ENCODE measurements at regions not wholly inside any gene's neighbourhood (a gene's known extent, or its start where the extent isn't known, plus 50 kb on each side); places are given as distances from the start of the nearest gene placed in this dataset.

GRCh38 chr1:29835406-29835805 lies 599.1 kb downstream of the PTPRU start:
- Mint-ChIP-seq H3K9me3 (no peaks in the 10 kb centered on the region), H3K27me3 (ENCODE audit: low read depth) (peaks cover 7% of the 10 kb centered on the region), H3K36me3 (ENCODE audit: insufficient read depth) (no peaks in the 10 kb centered on the region), H3K4me3 (no peak overlapping the region), H3K4me1 (ENCODE audit: low read depth) (no peaks in the 10 kb centered on the region)
- no peak for DNase-seq
- ATAC-seq: no peak

- ATAC-seq (no peak), DNase-seq (no peak)
- H3K9me3 Mint-ChIP-seq: no peaks in the 10 kb centered on the region
- H3K36me3 Mint-ChIP-seq (ENCODE audit: insufficient read depth): no peaks in the 10 kb centered on the region
- peaks cover 8% of the 10 kb centered on the region for H3K27me3 Mint-ChIP-seq (ENCODE audit: low read depth)
- no peaks in the 10 kb centered on the region for H3K4me1 Mint-ChIP-seq (ENCODE audit: low read depth)
- H3K4me3 Mint-ChIP-seq: no peak overlapping the region
These were observed 597.3 kb downstream of the PTPRU start for GRCh38 chr1:29833581-29833980.

- no peaks in the 10 kb centered on the region for H3K9me3 Mint-ChIP-seq
- H3K4me1 Mint-ChIP-seq (ENCODE audit: low read depth): no peaks in the 10 kb centered on the region
- ATAC-seq: no peak
- H3K27me3 Mint-ChIP-seq (ENCODE audit: low read depth): peaks cover 6% of the 10 kb centered on the region
- H3K36me3 Mint-ChIP-seq (ENCODE audit: insufficient read depth): no peaks in the 10 kb centered on the region
- no peak overlapping the region for H3K4me3 Mint-ChIP-seq
- no peak for DNase-seq
These were observed 596.6 kb downstream of the PTPRU start for GRCh38 chr1:29832936-29833335.

GRCh38 chr1:29832471-29832870 lies 596.1 kb downstream of the PTPRU start:
- Mint-ChIP-seq H3K27me3 (ENCODE audit: low read depth) (peaks cover 6% of the 10 kb centered on the region), H3K4me1 (ENCODE audit: low read depth) (no peaks in the 10 kb centered on the region), H3K9me3 (no peaks in the 10 kb centered on the region), H3K36me3 (ENCODE audit: insufficient read depth) (no peaks in the 10 kb centered on the region), H3K4me3 (no peak overlapping the region)
- no peak for ATAC-seq
- no peak for DNase-seq

GRCh38 chr1:29831500-29832117 lies 595.3 kb downstream of the PTPRU start:
- Mint-ChIP-seq H3K9me3 (no peaks in the 10 kb centered on the region), H3K36me3 (ENCODE audit: insufficient read depth) (no peaks in the 10 kb centered on the region), H3K4me1 (ENCODE audit: low read depth) (no peaks in the 10 kb centered on the region), H3K4me3 (no peak overlapping the region), H3K27me3 (ENCODE audit: low read depth) (peaks cover 9% of the 10 kb centered on the region)
- DNase-seq (no peak), ATAC-seq (no peak)

GRCh38 chr1:29830916-29831315 lies 594.6 kb downstream of the PTPRU start:
- no peaks in the 10 kb centered on the region for H3K36me3 Mint-ChIP-seq (ENCODE audit: insufficient read depth)
- ATAC-seq (no peak), DNase-seq (no peak)

GRCh38 chr1:29830383-29830782 lies 594.1 kb downstream of the PTPRU start:
- DNase-seq (no peak), ATAC-seq (no peak)
- peaks cover 9% of the 10 kb centered on the region for H3K27me3 Mint-ChIP-seq (ENCODE audit: low read depth)
- H3K36me3 Mint-ChIP-seq (ENCODE audit: insufficient read depth): no peaks in the 10 kb centered on the region
- H3K4me3 Mint-ChIP-seq: no peak overlapping the region
- no peaks in the 10 kb centered on the region for H3K9me3 Mint-ChIP-seq
- no peaks in the 10 kb centered on the region for H3K4me1 Mint-ChIP-seq (ENCODE audit: low read depth)

More at GRCh38 chr1:29830916-29831315, 594.6 kb downstream of the PTPRU start:
- H3K9me3 Mint-ChIP-seq: no peaks in the 10 kb centered on the region
- H3K4me1 Mint-ChIP-seq (ENCODE audit: low read depth): no peaks in the 10 kb centered on the region
- peaks cover 9% of the 10 kb centered on the region for H3K27me3 Mint-ChIP-seq (ENCODE audit: low read depth)
- H3K4me3 Mint-ChIP-seq: no peak overlapping the region

- no peak for ATAC-seq
- H3K36me3 Mint-ChIP-seq (ENCODE audit: insufficient read depth): no peaks in the 10 kb centered on the region
These were observed 593.4 kb downstream of the PTPRU start for GRCh38 chr1:29829448-29830344.

GRCh38 chr1:29828526-29829447 lies 592.5 kb downstream of the PTPRU start:
- Mint-ChIP-seq H3K27me3 (ENCODE audit: low read depth) (peaks cover 9% of the 10 kb centered on the region), H3K4me3 (no peak overlapping the region), H3K4me1 (ENCODE audit: low read depth) (no peaks in the 10 kb centered on the region), H3K36me3 (ENCODE audit: insufficient read depth) (no peaks in the 10 kb centered on the region), H3K9me3 (no peaks in the 10 kb centered on the region)
- DNase-seq (no peak), ATAC-seq (no peak)

More at GRCh38 chr1:29829448-29830344, 593.4 kb downstream of the PTPRU start:
- H3K4me3 Mint-ChIP-seq: no peak overlapping the region
- DNase-seq: no peak
- H3K4me1 Mint-ChIP-seq (ENCODE audit: low read depth): no peaks in the 10 kb centered on the region
- no peaks in the 10 kb centered on the region for H3K9me3 Mint-ChIP-seq
- H3K27me3 Mint-ChIP-seq (ENCODE audit: low read depth): peaks cover 9% of the 10 kb centered on the region

GRCh38 chr1:29827801-29828525 lies 591.6 kb downstream of the PTPRU start:
- Mint-ChIP-seq H3K27me3 (ENCODE audit: low read depth) (peaks cover 11% of the 10 kb centered on the region), H3K36me3 (ENCODE audit: insufficient read depth) (no peaks in the 10 kb centered on the region), H3K4me3 (no peak overlapping the region), H3K4me1 (ENCODE audit: low read depth) (no peaks in the 10 kb centered on the region), H3K9me3 (no peaks in the 10 kb centered on the region)
- DNase-seq (no peak), ATAC-seq (no peak)

- H3K36me3 Mint-ChIP-seq (ENCODE audit: insufficient read depth): no peaks in the 10 kb centered on the region
- DNase-seq (no peak), ATAC-seq (no peak)
- no peak overlapping the region for H3K4me3 Mint-ChIP-seq
- H3K9me3 Mint-ChIP-seq: no peaks in the 10 kb centered on the region
- no peaks in the 10 kb centered on the region for H3K4me1 Mint-ChIP-seq (ENCODE audit: low read depth)
- H3K27me3 Mint-ChIP-seq (ENCODE audit: low read depth): peaks cover 16% of the 10 kb centered on the region
These were observed 591.0 kb downstream of the PTPRU start for GRCh38 chr1:29827237-29827750.

GRCh38 chr1:29826646-29827045 lies 590.3 kb downstream of the PTPRU start:
- H3K4me3 Mint-ChIP-seq: no peak overlapping the region

GRCh38 chr1:29825941-29826415 lies 589.7 kb downstream of the PTPRU start:
- Mint-ChIP-seq H3K9me3 (no peaks in the 10 kb centered on the region), H3K27me3 (ENCODE audit: low read depth) (peaks cover 22% of the 10 kb centered on the region), H3K4me1 (ENCODE audit: low read depth) (no peaks in the 10 kb centered on the region), H3K4me3 (no peak overlapping the region), H3K36me3 (ENCODE audit: insufficient read depth) (no peaks in the 10 kb centered on the region)
- ATAC-seq (no peak), DNase-seq (no peak)

More at GRCh38 chr1:29826646-29827045, 590.3 kb downstream of the PTPRU start:
- DNase-seq (no peak), ATAC-seq (no peak)
- Mint-ChIP-seq H3K4me1 (ENCODE audit: low read depth) (no peaks in the 10 kb centered on the region), H3K36me3 (ENCODE audit: insufficient read depth) (no peaks in the 10 kb centered on the region), H3K27me3 (ENCODE audit: low read depth) (peaks cover 17% of the 10 kb centered on the region), H3K9me3 (no peaks in the 10 kb centered on the region)

Measured in activated T-cell treated with anti-CD3 and anti-CD28 coated beads, Interleukin-2, amount 50 U/mL, for 4 hours (primary cell).